GM12864 (cell line): ENCODE measurements at regions not wholly inside any gene's neighbourhood (a gene's known extent, or its start where the extent isn't known, plus 50 kb on each side); places are given as distances from the start of the nearest gene placed in this dataset.
"Not testable (repeated sequence)": the region's sequence is repeated elsewhere in the genome, so short reads cannot be mapped to it uniquely, and the experiment has no call there.

Experiments
- DNase-seq: peaks from one replicate; pipeline ENCODE4 v3.0.0-alpha.2; 2011; ENCODE audit warnings: low read depth
- H3K4me3 ChIP-seq: 2 replicates; pipeline ENCODE4 v1.5.1; 2011; ENCODE audit warnings: mild to moderate bottlenecking, low read depth, low read length, control low read depth
- CTCF ChIP-seq: IDR thresholded peaks from 2 replicates; pipeline ENCODE4 v1.5.1; 2011; ENCODE audit warnings: low read depth, mild to moderate bottlenecking, moderate library complexity, low read length, control low read depth, inconsistent platforms; ENCODE audit errors: missing control alignments

- no peak overlapping the region for H3K4me3 ChIP-seq
- DNase-seq, result no peak
- no peak for TF ChIP-seq CTCF
These were observed 692.7 kb downstream of the NTRK3 start for GRCh38 chr15:87563869-87564268.

GRCh38 chr15:87562203-87562602 is 694.3 kb downstream of the NTRK3 start:
- TF ChIP-seq CTCF, result no peak
- DNase-seq, result no peak
- no peak overlapping the region for H3K4me3 ChIP-seq

- no peak overlapping the region for H3K4me3 ChIP-seq
These were observed 694.9 kb downstream of the NTRK3 start for GRCh38 chr15:87561641-87562040.

GRCh38 chr15:87557881-87558280 is 698.7 kb downstream of the NTRK3 start:
- TF ChIP-seq CTCF, result no peak
- no peak overlapping the region for H3K4me3 ChIP-seq
- no peak for DNase-seq

More at GRCh38 chr15:87561641-87562040, 694.9 kb downstream of the NTRK3 start:
- DNase-seq, result no peak
- TF ChIP-seq CTCF, result no peak

GRCh38 chr15:87556886-87557285 is 699.7 kb downstream of the NTRK3 start:
- no peak overlapping the region for H3K4me3 ChIP-seq

DNA sequence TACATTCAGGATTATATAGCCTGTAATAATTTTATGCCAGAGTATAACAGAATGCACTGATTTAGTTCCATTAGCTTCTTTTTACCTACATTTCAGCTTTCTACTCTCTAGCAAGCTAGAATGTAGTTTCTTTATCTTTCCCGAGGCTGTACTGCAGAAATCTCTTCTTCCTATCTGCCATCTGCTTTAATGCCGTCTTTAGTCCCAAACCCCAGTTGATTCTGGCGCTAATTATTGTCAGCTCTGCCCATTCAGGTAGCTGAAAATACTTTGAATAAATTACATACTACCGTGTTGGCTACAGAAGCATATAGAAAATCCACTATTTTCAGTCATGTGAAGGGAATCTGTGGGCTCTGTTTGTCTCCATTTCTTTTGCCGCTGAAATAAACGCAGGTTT is 706.7 kb downstream of the NTRK3 start:
- DNase-seq, result no peak
- H3K4me3 ChIP-seq, result no peak overlapping the region
- TF ChIP-seq CTCF, result no peak

More at GRCh38 chr15:87556886-87557285, 699.7 kb downstream of the NTRK3 start:
- no peak for TF ChIP-seq CTCF
- no peak for DNase-seq

DNA sequence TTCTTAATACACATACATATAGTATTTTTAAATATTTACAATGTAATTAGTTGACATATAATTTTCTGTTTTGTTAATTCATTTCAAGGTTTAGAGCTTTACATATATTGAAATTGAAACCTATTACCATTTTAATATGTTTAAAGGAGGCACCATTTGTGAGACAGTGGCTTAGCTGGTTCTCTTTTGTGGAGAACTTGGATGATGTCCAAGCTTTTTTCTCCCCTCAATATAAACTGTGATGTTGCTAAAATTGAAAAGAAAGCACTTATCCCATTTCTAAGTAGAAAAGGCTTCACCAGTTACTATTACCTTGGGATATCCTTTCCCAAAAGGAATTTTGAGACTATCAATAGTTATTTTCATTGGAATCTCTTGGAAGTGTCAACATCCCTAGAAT is 707.2 kb downstream of the NTRK3 start:
- DNase-seq, result no peak
- H3K4me3 ChIP-seq, result no peak overlapping the region
- no peak for TF ChIP-seq CTCF

DNA sequence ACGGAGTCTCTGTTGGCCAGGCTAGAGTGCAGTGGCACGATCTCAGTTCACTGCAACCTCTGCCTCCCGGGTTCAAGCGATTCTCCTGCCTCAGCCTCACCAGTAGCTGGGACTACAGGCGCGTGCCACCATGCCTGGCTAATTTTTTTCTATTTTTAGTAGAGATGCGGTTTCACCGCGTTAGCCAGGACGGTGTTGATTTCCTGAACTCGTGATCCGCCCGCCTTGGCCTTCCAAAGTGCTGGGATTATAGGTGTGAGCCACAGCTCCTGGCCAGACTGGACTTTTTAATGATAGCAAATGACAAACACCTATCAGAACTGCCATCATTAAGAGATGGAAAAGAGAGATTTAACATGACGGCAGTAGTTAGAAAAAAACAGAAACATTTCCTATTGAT is 707.9 kb downstream of the NTRK3 start:
- not testable (repeated sequence) for H3K4me3 ChIP-seq, DNase-seq
